Right lobe of liver (tissue), 4 donors: ENCODE measurements at regions not wholly inside any gene's neighbourhood (a gene's known extent, or its start where the extent isn't known, plus 50 kb on each side); places are given as distances from the start of the nearest gene placed in this dataset.

Source experiments
- POLR2A ChIP-seq: fragments of 450-650 bp; IDR thresholded peaks from one replicate; pipeline ENCODE4 v1.6.1; 2017; ENCODE audit warnings: antibody characterized with exemption, mild to moderate bottlenecking
- TF ChIP-seq, protein P1 (sequence below), 4 donors: fragments of 200-600 bp in 3 of 4; fragments of 450-650 bp in 1 of 4; IDR thresholded peaks; one replicate each; pipeline versions ENCODE4 v1.5.1 to v1.8.0; 2016 to 2022; ENCODE audit warnings: antibody characterized with exemption in 4 of 4, mild to moderate bottlenecking in 2 of 4
- donor health status: DM: no; HTN: no; CAD: no.
- donor health status: DM: no; HTN: no; CAD: no.
- donor health status: DM: no; HTN: yes; CAD: no.

DNA sequence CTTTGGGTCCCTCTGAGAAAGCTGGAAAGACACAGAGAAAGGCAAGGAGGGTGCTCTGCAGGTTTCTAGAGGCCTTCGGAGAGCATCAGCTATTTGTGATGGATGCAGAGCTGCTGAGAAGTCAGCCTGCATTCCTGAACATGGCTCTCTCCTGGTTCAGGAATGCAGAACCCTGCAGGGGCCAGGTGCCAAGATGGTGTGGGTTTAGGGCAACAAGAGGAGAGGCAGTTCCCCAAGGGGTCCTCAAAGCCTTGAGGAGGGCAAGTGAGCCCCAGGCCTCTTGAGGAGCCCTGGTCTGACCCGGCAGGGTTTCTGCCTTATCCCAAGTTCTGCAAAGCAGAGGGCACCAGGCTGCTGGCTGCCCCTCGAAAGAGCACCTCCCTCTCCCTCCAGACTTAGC is 93.3 kb downstream of the HS1BP3 start:
- no peak for TF ChIP-seq POLR2A
- TF ChIP-seq, protein P1, sequence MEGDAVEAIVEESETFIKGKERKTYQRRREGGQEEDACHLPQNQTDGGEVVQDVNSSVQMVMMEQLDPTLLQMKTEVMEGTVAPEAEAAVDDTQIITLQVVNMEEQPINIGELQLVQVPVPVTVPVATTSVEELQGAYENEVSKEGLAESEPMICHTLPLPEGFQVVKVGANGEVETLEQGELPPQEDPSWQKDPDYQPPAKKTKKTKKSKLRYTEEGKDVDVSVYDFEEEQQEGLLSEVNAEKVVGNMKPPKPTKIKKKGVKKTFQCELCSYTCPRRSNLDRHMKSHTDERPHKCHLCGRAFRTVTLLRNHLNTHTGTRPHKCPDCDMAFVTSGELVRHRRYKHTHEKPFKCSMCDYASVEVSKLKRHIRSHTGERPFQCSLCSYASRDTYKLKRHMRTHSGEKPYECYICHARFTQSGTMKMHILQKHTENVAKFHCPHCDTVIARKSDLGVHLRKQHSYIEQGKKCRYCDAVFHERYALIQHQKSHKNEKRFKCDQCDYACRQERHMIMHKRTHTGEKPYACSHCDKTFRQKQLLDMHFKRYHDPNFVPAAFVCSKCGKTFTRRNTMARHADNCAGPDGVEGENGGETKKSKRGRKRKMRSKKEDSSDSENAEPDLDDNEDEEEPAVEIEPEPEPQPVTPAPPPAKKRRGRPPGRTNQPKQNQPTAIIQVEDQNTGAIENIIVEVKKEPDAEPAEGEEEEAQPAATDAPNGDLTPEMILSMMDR (IDR thresholded peaks at IDR 0.05) = no peak
